ENCODE measurements at regions not wholly inside any gene's neighbourhood (a gene's known extent, or its start where the extent isn't known, plus 50 kb on each side); places are given as distances from the start of the nearest gene placed in this dataset.

DNA sequence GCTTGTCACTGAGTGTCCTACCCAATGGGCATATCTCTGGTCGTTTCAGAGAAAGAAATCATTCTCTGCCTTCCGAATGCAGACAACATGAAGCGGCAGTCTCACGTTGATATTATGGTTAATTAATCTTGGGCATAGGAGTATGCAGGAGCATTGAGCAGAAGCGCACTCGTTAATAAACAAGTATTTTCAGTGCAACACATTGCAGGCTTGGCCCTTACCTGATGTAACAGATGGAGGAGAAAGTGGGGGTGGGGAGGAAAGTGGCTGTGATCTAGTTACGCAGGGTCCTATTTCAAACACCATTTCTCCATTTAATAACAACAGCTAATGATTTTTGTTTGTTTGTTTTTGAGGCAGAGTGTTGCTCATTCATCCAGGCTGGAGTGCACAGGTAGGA, 414.0 kb upstream of the RBFOX1 start:
- DNase-seq: no peak

DNA sequence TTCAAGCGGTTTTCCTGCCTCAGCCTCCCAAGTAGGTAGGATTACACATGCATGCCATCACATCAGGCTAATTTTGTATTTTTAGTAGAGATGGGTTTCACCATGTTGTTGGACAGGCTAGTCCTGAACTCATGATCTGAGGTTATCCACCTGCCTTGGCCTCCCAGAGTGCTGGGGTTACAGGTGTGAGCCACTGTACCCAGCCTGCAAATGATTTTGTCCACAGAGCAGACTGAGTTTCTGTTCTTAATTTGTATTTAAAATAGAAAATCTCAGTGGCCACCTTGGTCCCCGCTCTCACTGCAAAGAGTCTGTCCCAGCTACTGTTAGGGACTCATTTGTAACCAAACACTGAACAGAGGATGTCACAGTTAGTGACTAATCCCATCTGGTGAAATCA, 415.7 kb upstream of the RBFOX1 start:
- no peak for DNase-seq

DNA sequence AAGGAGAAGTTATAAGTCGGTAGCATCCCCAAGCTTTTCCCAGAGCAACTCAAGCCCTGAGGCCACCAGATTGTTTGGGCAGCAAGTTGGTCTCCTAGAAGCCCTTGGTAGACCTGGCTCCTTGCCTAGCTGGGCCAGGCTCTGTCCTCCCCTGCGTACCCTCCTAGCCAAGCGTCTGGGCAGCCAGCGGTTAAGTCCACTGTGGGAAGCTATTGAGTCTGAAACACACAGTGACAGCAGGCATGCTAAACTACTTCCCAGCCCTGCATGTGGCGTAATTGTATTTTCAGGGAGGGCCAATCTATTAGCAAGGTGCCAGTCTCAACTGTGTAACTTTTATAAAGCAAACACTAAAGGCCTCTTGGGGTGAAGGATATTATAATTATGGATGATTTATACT, 419.1 kb upstream of the RBFOX1 start:
- DNase-seq: no peak

DNA sequence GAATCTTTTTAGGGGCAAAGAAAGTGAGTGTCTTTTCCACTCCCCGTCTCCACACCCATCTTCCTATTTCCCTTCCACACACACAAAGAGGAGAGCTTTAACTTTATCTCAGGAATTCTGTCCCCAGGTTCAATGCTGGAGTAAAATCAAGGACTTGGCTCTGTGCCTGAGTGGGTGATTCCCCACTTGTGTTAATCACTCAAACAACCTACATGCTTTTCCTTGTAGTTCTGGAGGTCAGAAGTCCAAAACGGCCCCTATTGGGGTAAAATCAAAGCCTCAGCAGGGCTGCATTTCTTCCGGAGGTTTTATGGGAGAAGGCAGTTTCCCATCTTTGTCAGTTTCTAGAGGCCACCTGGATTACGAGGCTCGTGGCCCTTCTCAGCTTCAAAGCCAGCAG, 422.3 kb upstream of the RBFOX1 start:
- no peak for DNase-seq

DNA sequence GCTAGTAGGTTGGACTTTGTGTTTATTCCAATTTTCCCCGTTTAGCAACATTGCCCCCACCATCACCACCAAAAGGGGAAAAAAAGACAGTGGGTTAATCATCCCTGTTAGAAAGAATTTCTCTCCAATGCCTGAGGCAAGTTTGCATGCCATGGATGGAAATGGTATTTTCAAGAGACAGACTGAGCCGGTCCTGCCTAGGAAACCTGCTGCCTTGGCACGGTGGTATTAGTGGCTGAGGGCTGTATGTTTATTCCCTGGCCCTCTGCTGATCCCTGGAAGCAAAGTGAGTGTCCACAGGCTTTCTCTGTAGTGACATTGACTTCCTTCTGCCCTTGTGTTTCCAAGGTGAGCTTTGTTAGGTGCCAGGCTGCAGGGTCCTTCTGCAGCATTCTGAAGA, 427.0 kb upstream of the RBFOX1 start:
- no peak for DNase-seq

DNA sequence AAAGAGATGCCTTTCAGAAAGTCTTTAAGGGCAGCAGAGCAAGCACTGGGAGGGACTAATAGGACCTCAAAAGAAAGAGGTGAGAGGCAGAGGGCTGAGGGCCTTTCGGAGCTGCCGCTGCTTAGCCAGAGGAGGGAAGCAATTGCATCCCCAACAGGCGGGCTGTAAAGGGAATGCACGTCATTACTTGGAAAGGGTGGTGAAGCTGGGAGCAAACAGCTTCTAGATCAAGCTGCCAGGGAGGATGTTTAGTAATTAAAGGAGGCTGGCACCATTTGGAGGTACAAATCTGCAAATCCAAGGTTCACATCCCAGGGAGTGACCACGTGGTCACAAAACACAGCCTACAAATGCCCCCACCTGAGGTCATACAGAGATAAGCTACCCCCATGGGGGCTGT, 429.0 kb upstream of the RBFOX1 start:
- DNase-seq: no peak

DNA sequence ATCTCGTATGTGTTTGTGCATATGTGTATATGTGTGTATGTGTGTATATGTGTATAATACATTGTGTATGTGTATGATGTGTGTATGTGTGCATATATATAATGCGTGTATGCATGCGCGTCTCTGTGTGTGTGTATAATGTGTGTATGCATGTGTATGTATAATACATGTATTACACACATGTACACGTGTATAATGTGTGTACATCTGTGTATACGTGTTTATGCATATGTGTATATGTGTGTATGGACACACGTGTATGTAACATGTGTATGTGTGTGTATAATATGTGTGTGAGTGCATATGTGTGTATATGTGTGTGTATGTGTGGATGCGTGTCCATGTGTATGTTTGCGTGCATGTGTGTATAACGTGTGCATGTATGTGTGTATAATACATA, 433.7 kb upstream of the RBFOX1 start:
- DNase-seq: no peak

DNA sequence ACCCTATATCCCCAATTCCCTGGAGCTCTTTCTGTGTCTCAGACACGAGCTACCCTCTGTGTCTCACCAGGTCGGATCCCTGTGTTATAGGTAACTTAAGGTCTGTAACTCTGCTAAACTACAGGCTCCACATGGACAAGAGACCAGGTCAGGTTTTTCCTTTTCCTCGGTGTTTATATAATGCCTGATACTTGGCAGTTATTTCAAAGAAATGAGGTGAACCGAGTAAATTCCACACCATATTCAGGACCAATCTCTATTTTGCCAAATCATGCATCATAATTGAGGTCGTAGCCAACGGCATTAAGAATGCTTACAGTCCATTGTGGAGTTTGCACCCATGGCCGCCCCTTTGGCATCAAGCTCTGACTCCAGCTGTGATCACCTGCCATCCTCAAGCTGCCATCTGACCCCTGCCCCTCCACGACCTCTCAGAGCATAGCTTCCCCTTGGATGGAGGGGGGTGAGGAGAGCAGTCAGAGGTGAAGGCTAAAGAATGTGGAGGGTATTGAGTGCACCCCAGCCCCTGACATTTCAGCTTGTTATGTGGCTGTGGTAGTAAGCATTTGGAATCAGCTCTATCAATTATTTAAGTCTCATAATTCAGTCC, 434.7 kb upstream of the RBFOX1 start:
- DNase-seq: no peak

DNA sequence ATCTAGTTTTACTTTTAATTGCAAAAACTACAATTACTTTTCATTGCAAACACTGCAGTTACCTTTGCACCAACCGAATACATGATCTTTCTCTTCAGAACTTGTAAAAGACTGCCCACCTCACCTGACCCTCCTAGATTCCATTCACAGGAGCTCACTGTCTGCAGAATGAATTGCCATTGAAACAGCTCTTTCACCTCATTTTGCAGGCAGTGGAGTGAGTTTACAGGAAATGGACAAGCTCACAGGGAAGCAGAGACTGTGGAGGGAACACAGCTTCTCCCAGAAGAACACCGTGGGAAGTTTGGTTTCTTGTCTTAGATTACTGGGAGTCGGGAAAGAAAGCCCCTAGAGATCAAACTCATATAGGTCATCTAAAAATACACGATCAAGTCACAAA, 439.7 kb upstream of the RBFOX1 start:
- DNase-seq: no peak

DNA sequence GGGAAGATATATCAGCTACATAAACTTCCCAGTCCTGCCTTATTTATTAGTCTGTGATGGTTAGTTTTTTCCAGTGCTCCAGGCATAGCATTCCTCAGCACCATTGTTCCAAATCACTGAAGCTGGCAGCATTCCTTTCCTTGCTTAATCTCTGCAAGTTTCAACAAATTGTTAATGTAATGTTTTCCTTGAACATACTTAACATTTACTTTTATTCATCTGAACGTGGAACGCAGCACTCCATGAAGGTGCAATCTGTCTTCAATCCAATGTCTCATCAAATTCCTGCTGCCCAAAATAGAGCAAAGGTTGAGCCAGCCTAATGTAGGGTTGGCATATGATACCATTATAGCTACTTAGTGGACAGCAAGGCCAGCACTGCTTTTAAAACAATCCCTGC, 441.1 kb upstream of the RBFOX1 start:
- no peak for DNase-seq

DNA sequence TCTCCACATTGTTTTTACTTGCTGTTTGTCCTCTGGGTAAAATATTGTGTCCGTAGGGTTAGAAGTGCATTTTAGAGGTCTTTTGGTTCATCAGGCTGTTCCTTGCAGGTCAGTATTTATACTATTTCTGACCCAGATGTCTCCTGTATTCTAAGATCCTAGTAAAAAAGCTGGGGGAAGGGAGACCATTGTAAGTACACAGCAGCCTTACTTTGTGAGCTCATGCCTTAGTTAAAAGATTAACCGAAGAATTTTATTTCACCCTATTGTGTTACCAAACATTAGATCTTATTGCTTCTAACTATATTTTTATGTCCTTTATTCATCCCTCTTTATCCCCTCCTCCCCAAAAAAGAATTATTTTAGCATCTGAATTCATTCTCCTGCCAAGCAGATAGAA, 444.1 kb upstream of the RBFOX1 start:
- DNase-seq: no peak

DNA sequence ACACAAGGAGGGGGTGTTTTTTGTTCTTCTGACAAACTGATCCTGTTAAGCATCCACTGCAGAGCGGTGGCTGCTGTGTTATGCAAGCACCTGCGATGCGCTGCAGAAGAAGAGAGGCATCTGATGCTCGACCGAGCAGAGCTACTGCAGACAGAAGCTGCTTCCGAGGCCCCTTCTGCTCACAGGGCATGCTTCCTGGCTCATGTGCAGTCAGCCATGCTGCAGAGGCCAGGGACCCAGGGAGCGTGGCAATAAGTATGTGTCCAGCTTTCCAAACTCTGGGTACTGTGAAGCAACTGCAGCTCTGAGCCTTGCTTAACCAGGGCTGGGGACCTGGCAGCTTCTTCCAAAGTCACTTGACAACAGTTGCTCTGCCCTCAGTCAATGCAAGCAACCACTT, 448.6 kb upstream of the RBFOX1 start:
- DNase-seq: no peak

DNA sequence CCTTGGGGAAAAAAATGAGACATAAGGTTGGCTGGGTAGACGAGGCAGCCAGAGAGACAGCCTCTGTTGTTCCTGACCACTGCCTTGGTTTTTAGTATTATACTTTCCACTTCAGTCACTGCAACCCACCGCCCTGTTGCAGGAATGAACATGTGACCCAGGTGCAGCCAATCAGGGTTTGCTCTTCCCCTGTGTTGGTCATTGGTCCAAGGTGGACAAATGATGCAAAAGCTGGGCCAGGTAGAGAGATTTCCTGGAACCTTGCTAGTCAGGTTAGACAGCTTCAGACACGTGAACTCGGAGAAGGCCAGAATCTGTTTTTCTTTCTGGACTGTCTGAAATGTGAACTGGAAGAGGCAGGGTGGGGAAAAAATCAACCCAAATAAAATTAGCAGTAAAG, 452.4 kb upstream of the RBFOX1 start:
- DNase-seq: no peak

DNA sequence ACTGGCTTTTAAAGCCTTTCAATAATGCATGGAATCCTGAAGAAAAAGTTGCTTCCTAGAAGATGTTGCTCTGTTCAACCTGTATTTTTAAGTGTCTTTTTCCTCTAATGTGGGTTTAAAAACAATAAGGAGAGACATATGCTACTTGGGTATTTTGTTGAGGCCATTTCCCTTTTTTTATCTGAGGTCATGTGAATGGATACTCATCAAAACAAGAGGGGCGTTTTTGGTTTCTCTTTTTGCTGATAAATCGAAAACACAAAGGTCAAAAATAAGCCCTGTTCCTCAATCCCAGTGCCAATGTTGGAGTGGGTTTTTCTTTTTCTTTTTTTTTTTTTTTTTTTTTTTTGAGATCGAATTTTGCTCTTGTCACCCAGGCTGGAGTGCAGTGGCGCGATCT, 468.0 kb upstream of the RBFOX1 start:
- DNase-seq: no peak

DNA sequence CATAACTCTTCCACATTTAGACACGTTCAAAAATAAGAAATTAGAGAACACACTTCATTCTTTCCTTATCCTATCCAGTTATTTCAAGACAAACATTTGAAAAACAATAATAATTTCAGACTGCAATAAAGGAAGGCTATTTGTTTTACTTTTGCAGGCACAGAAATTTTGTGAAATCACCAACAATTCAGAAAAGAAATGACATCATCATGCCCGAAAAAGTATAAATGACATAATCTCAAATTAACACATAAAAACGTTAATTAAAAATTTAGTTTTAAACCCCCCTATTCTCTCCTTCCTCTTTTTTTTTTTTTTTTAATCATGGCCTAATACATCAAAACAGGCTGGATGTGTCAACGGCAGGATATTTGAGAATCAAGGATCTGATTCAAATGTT, 468.4 kb upstream of the RBFOX1 start:
- no peak for DNase-seq

DNA sequence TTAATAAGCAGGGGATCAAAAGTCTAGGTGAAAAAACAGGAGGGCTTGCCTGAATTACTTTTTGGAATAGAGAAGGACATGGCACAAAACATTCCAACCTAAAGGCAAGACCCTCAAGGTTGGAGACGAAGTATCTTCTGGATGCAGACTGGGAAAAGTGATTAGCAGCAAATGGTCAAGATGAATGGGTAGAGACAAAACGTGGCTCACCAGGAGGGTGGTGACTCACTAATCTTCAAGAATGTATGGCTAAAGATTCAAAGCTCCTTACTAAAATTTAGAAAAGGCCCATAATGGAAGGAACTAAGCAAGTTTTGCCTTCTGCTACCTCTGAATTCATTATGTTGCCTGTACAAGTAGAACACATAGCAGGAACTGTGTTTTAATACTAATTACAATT, 469.5 kb upstream of the RBFOX1 start:
- DNase-seq: no peak

DNA sequence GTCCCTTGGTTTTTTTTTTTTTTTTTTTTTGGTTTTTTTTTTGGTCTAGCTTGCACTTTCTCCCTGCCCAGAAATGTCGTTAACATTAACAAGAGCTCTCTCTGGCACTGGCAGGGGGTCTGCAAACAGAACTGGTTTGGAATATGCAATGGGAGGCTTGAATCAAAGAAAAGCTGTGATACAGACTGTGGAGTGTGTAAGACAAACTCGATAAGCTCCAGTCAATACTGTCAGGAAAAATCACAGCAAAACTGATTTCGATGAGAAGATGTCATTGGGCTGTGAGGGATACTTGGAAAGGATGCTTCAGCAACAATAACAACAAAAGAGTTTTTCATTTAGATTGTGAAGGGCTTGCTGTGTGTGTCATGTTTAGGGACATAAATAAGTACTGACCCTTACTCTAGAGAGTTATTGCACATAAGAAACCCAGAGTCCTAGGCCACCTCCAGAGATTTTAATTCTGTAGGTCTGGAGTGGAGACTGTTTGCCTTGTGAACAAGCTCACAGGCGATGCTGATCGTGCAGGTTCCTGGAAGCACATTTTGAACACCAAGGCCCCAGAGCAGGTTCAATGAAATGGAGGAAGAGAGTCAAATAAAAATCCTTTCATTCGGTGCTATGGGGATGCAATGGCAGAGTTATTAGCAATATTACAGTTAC, 470.7 kb upstream of the RBFOX1 start:
- DNase-seq: no peak

DNA sequence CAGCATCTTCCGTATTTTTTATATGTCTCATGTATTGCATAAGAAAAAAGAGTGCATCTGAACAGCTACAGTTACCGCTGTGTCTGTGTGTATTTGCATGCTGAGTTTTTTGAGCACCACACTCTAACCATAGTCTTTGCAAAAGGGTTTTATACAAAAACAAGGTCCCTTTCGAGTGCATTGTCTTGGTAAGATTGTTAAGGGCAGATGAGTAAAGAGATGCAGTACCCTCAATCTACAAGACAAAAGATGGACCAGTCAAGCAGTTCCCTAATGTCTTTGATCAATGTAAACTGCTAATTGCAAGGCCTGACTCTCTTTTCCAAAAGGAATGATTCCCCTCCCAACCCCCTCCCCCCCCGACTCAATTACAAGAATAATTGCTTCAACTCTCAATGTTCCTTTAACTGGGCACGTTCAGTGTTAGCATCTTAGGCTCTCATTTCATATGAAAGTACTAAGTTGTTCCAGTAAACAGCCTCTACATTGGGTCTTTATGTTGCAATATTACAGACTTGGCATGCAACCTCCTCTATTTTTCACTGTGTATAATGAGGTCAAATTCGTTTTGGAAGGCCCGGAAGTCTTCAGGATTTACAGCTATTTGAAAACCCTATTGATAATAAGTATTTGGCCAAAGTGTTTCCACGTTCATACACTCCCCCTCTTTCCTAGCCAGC, 471.4 kb upstream of the RBFOX1 start:
- no peak for DNase-seq

DNA sequence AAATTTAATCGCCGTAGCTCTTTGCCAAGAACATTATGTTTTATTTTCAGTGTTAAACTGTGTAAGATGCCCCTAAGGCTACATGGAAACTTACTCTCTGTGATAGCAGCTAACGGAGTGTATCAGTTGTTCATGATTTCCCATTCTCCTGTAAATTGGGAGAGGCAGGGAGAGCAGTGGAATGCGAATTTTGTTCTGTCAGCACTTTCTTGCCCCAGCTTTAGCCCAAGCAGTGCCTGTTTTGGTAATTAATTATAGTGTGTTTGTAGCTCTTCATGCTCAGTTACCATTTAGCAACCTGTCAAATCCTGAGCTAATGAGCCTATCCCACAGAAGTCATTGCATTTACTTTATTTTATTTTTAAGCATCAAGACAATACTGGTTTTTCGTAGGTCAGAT, 475.1 kb upstream of the RBFOX1 start:
- DNase-seq: no peak

DNA sequence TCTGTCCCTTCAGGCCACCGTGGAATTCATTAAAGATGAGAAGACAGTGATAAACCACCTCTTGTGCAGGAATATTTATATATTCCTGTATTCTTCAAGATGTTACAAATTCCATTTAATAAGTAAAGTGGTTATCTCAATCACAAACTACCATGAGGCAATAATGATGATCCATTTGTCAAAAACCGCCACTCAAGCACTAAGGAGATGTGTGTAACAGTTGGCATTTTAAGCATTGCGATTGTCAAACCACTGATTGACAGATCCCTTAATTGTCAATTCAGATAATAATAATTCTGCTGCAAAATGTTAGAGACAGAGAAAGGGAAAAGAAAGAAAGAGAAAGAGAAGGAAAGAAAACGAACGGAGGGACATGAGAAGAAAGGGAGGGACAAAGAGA, 476.1 kb upstream of the RBFOX1 start:
- no peak for DNase-seq

DNA sequence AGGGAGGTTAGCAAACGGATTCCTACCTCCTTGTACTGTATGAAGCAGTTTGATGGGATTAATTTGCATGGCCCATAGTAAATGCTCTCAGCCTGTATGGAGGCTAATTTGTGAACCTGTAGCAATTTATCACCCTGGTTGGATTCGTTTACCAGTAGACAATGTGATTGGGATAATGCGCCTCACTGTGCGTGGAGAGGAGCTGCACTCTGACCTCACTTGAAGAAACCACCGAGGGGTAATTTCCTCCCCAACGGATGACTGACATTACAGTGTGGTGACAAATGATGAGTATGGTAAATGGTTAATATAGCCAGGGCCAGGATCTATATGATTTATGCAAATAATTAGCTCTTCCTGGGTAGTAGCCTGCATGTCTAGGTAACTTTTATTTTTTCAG, 479.1 kb upstream of the RBFOX1 start:
- no peak for DNase-seq

DNA sequence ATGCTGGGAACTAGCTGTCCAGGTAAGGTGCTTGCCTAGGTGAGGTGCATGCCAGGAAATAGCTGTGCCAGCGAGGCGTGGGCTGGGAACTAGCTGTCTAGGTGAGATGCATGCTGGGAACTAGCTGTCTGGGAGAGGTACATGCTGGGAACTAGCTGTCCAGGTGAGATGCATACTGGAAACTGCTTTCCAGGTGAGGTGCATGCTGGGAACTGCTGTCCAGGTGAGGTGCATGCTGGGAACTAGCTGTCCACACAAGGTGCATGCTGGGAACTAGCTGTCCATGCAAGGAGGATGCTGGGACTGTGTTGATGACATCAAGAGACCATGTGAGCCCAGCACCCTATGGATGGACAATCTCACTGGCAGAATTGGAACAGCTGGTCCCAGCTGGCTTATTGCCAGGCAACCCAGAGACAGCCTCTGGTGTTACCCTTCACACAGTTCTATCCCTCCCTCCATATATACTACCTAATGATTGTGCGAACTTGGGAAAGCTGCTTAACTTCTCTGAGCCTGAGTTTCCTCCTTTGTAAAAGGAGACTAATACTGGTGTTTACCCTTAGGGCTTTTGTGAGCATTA, 479.9 kb upstream of the RBFOX1 start:
- no peak for DNase-seq

DNA sequence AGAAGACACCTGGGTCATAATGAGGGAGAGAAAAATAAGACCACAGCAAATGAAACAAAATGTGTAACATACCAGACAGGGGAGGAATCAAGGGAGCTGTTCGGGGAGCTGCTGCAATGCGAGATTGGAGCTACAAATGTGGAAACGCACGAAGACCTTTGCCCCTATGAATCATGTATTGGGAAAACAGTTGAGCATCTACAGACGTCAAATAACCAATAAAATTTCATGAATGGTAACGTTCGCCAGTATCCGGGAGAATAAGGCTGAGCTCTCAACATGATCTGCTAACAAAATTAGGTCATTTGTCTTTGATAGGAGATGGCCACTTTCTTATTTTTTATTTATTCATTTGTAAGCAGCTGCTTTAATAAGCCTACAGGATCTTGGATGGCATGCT, 486.2 kb upstream of the RBFOX1 start:
- DNase-seq: no peak

DNA sequence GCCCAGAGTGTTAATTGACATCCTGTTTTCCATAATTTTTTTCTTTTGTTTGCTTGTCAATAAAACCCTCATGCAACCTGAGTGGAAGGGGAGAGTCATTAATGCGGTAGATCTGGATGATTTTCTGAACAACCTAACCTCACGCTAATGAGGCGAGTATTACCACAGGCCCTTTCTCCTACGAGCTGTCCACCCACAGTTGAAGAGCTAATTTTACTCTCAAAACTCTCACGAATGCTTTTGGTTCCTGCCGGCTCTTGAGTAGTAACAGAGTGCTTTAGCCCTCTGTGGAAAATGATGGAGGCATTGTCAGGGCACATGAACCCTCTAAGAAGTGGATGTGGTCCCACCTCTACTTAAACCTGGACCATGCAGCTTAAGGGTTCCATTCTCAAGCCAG, 491.3 kb upstream of the RBFOX1 start:
- no peak for DNase-seq
